H1 (cell line): ENCODE measurements at regions not wholly inside any gene's neighbourhood (a gene's known extent, or its start where the extent isn't known, plus 50 kb on each side); places are given as distances from the start of the nearest gene placed in this dataset.

Experiments
- CREB1 ChIP-seq: IDR thresholded peaks from 2 replicates; pipeline ENCODE4 v1.6.1; 2012; ENCODE audit warnings: inconsistent platforms
- YY1 ChIP-seq: IDR thresholded peaks from 2 replicates; pipeline ENCODE4 v1.6.1; 2011; ENCODE audit warnings: low read depth, mild to moderate bottlenecking, low read length

DNA sequence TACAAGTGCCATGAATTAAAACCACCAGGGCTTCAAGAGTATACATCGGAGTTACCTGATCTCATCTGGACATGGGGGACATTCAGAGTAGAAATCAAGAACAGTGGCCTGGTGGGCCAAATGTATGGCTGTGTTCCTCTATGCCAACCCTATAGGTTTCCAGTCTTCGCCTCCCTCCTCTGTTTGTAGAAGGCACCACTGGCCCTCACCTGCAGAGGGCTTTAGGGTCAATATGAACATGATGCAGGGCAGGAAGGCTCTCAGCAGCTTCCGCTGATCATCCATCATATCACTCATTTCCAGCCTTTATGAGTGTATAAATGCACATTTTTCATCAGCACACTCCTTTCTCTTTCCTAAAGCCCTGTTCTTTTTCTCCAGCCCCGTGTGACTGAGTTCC is 555.5 kb upstream of the BRINP1 start:
- TF ChIP-seq YY1 (no peak), CREB1 (no peak)
